ENCODE measurements at regions not wholly inside any gene's neighbourhood (a gene's known extent, or its start where the extent isn't known, plus 50 kb on each side); places are given as distances from the start of the nearest gene placed in this dataset.

DNA sequence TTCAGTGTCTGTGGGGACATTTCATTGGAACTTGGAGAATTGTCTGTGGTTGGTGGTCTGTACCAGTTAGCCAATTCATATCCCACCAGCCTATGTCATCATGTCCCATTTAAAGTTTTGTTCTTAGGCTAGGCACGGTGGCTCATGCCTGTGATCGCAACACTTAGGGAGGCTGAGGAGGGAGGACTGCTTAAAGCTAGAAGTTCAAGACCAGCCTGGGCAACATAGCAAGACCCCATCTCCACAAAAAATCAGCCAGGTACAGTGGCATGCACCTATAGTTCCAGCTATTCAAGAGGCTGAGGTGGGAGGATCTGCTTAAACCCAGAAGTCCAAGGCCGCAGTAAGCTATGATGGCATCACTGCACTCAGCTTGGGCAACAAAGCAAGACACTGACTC, 55.6 kb upstream of the CCND1 start:
- in situ Hi-C loops (cut with MboI), result no loop called here

More for the DNA sequence above, 55.6 kb upstream of the CCND1 start:
- Histone ChIP-seq H2AFZ (ENCODE audit: control insufficient read depth, low read depth, low read length) (no peak overlapping the region), H3K79me2 (ENCODE audit: control insufficient read depth, insufficient read depth, low read length) (no peaks in the 10 kb centered on the region), H3K4me1 (ENCODE audit: control insufficient read depth, insufficient read depth, low read length) (no peaks in the 10 kb centered on the region), H4K20me1 (ENCODE audit: control insufficient read depth, insufficient read depth) (no peaks in the 10 kb centered on the region), H3K4me3 (no peak overlapping the region), H3K27ac (ENCODE audit: control insufficient read depth, insufficient read depth) (no peak overlapping the region), H3K9me3 (replicated peaks; ENCODE audit: control insufficient read depth, insufficient read depth, low read length) (no peaks in the 10 kb centered on the region; the same call in 2 of the 3 replicates), H3K4me2 (ENCODE audit: control insufficient read depth, insufficient read depth) (no peak overlapping the region), H3K27me3 (replicated peaks in 1 of 2; ENCODE audit: control insufficient read depth in 2 of 2, insufficient read depth in 2 of 2, low read length in 1 of 2) (peaks cover 2 to 7% of the 10 kb centered on the region in 2 experiments; a peak in 2 of 4 replicates), H3K9ac (ENCODE audit: control insufficient read depth, insufficient read depth, low read length) (no peak overlapping the region), H3K36me3 (ENCODE audit: control insufficient read depth in 2 of 2, insufficient read depth in 2 of 2, low read length in 1 of 2) (no peaks in the 10 kb centered on the region)
- DNase-seq (ENCODE audit: low read depth, low spot score), result no peak
- WGBS (ENCODE audit: insufficient coverage, insufficient replicate concordance, low lambda C conversion rate, missing lambda C conversion rate), result 24% methylated on average over 3 of the region's 3 CpGs
- ChIA-PET RAD21 (ENCODE audit: unreplicated experiment) (no interaction called here), SMC1A (ENCODE audit: uncharacterized antibody, unreplicated experiment) (interaction anchor here (0.5 kb wide), 1 partner anchor 1691 kb away, joined by 3 read pairs; no protein-coding TSS in a partner anchor), CTCF (no interaction called here), POLR2A (no interaction called here)
- no TSS peak for BruUV-seq (replicated peaks)
- FAIRE-seq, result no peak
- TF ChIP-seq YY1 (IDR thresholded peaks at IDR 0.05; ENCODE audit: low read depth, low read length), result no peak
- no peak for TF ChIP-seq SP1 (IDR thresholded peaks at IDR 0.05; ENCODE audit: low read depth, low read length)
- TF ChIP-seq, protein P1, sequence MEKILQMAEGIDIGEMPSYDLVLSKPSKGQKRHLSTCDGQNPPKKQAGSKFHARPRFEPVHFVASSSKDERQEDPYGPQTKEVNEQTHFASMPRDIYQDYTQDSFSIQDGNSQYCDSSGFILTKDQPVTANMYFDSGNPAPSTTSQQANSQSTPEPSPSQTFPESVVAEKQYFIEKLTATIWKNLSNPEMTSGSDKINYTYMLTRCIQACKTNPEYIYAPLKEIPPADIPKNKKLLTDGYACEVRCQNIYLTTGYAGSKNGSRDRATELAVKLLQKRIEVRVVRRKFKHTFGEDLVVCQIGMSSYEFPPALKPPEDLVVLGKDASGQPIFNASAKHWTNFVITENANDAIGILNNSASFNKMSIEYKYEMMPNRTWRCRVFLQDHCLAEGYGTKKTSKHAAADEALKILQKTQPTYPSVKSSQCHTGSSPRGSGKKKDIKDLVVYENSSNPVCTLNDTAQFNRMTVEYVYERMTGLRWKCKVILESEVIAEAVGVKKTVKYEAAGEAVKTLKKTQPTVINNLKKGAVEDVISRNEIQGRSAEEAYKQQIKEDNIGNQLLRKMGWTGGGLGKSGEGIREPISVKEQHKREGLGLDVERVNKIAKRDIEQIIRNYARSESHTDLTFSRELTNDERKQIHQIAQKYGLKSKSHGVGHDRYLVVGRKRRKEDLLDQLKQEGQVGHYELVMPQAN (conservative IDR thresholded peaks at IDR 0.05), result no peak
- TF ChIP-seq, protein P2, sequence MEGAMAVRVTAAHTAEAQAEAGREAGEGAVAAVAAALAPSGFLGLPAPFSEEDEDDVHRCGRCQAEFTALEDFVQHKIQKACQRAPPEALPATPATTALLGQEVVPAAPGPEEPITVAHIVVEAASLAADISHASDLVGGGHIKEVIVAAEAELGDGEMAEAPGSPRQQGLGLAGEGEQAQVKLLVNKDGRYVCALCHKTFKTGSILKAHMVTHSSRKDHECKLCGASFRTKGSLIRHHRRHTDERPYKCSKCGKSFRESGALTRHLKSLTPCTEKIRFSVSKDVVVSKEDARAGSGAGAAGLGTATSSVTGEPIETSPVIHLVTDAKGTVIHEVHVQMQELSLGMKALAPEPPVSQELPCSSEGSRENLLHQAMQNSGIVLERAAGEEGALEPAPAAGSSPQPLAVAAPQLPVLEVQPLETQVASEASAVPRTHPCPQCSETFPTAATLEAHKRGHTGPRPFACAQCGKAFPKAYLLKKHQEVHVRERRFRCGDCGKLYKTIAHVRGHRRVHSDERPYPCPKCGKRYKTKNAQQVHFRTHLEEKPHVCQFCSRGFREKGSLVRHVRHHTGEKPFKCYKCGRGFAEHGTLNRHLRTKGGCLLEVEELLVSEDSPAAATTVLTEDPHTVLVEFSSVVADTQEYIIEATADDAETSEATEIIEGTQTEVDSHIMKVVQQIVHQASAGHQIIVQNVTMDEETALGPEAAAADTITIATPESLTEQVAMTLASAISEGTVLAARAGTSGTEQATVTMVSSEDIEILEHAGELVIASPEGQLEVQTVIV (IDR thresholded peaks at IDR 0.05; ENCODE audit: borderline replicate concordance, partially characterized antibody), result no peak
- TF ChIP-seq KAT2A (conservative IDR thresholded peaks at IDR 0.05; ENCODE audit: control insufficient read depth, low read depth, low read length), result no peak
- TF ChIP-seq ZNF274 (IDR thresholded peaks at IDR 0.05; ENCODE audit: insufficient read depth, insufficient read length), result no peak
- no peak for TF ChIP-seq MEF2A (IDR thresholded peaks at IDR 0.05; ENCODE audit: insufficient read depth, low read depth, low read length)
- intact Hi-C loops (cut with micrococcal nuclease; ENCODE audit: unreplicated experiment), result no loop called here
- no peak for ATAC-seq
